AG08396 (cell line): ENCODE measurements at regions not wholly inside any gene's neighbourhood (a gene's known extent, or its start where the extent isn't known, plus 50 kb on each side); places are given as distances from the start of the nearest gene placed in this dataset.

Source experiments
- DNase-seq: peaks from one replicate; pipeline ENCODE4 v3.0.0; 2012; ENCODE audit warnings: low spot score, mixed read lengths

DNA sequence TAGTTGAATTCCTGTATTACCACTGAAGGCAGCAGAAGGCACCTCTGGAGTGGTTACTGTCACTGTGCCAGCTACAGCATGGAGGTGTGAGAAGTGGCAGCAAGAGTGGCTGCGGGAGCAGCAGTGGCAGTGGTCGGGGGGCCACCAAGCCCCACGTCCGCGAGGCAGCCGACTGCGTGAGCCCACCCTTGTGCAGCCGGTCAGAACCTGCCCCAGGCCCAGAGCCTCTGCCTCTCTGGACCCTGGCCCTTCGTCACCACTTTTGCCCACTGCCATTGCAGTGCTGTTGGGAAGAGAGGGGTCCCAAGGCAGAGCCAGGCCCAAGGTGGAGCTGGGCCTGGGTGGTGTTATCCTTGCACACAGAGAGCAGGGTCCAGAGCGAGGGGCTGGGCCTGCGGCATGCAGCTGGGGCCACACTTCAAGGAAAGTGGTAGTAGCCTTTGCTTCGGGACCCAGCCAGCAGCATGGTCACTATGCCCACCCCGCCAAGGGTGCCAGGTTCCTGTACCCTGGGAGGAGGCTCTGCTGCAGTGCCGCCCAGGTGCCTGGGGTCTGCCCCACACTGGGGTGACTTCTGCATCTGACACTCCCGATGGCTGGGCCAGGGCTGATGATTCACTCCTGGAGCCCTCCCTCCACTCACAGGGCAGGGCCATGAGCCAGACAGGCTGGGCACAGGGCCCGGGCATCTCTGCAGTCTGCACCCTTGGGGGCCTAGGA, 450.1 kb upstream of the LRATD1 start:
- no peak for DNase-seq

DNA sequence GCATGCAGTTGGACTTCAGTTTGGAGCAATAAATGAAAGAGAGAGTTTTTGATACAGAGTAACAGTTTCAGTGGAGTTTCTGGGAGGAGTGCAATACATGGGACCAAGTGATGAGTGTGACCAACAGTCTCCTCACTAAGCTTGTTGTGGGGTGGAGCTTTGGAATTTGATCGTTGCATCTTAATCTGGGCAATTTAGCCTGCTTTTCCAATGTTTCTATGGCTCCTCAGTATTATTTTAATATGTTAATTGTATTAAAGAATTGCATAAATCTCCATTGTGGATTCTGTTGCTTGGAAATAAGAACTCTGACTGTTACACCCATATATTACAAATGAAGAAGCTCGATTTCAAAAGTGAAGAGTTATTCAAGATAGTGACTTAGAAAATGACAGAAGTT, 446.6 kb upstream of the LRATD1 start:
- DNase-seq: no peak

DNA sequence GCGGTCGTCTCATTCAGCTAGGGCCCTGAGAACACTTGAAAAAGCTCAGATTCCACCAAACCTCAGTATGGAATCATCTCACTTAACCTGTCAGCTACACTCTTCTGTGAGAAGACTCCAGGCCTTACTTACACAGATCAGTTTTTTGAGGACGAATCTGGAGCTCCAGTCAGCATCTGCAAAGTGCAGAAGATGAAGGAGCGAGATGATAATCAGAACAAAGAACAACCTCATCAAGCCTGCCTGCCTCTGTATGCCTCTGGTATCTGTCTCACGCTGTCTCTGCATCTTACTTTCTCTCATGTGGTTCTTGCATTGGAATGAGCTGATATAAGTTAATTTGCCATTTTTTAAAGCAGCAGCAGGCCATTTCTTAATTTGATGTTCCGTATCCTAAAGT, 444.1 kb upstream of the LRATD1 start:
- DNase-seq: no peak

DNA sequence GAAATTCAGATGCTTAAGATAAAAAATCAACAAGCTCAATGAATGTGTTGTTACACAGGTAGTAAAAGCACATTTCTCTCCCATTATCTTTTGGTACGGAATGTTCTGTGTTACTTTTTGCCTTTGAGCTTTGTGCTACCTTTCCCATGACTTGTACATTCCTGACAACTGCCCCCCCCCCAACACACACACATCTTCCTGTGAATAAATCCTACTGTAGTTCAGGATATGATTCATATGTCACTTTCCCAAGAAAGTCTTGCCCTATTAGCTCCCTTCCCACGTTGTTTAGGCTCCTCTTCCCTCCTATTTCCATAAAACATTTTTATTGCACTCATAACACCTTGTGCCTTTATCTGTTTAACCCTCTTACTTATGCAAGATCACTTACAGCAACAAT, 442.6 kb upstream of the LRATD1 start:
- no peak for DNase-seq

DNA sequence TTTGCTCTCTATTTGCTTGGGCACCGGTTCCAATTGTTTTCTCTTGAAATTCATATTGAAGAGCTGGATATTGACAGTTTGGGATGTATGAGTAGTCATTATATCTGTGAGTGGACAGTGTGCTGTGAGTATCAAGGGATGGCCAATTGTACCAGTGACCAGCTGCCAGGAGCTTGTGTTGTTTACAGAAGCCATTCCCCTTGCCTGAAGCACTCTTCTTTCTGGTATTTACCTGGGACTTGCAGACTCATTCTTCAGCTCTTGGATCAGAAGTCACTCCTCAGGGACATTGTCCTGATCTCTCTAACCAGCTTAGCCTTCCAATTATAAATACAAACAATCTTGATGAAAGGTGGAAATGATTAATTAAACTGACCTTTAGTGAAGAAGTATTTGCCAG, 438.3 kb upstream of the LRATD1 start:
- DNase-seq: no peak

DNA sequence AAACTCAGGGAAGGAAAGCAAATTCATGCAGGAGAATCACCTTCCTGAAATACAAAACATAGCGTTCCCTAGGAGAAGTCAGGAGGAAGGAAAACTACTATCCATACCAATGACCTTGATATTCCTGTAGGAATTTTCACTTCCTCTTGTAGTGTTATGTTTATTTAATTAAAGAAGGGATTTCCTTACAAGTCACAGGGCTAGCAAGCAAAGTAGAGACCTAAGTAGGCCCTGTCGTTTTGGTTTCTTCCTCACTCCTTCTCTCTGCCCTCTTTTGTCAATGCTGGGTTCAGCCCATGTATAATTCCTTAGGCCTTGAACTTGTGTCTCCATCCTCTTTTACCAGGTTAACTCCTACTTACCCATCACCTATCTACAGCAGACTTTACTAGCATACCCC, 435.2 kb upstream of the LRATD1 start:
- DNase-seq: no peak

DNA sequence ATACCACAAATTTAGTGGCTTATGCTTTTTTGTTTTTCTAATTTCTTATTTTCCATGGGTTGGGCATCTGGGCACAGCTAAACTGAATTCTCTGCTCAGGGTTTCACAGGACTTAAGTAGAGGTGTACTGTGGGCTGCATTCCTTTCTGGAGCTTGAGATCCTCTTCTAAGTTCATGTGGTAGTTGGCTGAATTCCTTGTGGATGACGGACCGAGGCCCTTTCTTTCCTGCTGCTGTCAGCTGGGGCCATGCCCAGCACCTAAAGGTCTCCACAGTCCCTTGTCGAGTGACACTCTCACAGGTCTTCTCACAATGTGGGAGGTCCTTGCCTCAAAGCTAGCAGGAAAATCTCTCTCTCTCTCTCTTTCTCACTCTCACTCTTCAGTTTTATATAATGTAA, 433.5 kb upstream of the LRATD1 start:
- DNase-seq: no peak

DNA sequence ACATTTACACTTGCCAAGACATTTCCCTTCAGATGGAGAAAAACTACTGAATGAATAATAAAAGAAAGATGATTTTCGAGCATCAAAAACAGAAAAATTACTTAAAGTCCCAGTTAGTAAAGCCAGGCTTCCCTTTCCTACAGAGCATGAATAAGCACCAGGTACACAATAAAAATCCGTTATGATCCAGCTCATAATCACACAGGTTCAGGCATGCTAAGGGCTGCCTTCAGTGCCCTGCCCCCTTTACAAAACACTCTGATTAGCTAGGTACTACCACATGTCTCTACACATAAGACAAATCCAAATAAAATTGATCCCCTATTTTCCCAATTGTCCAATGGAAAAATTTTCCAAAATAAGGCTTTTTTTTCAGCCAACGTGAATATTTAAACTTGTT, 413.2 kb upstream of the LRATD1 start:
- DNase-seq: no peak

DNA sequence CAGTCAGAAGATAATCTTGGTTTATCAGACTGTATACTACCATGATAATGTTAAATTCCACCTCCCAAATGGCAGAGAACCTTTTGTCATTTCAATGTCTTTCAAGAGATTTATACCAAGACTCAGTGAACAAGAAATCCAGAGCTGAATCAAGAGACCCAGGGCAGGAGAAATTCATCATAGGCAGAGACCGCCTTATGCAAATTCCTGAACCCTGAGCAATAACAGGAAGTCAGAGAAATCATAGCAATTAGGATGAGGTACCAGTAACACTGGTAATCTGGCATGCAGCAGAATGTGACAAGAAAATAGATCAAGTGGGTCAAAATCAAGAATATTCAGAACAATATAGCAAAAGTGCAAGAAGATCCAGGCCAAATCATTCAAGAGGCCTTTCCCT, 412.4 kb upstream of the LRATD1 start:
- DNase-seq: no peak

DNA sequence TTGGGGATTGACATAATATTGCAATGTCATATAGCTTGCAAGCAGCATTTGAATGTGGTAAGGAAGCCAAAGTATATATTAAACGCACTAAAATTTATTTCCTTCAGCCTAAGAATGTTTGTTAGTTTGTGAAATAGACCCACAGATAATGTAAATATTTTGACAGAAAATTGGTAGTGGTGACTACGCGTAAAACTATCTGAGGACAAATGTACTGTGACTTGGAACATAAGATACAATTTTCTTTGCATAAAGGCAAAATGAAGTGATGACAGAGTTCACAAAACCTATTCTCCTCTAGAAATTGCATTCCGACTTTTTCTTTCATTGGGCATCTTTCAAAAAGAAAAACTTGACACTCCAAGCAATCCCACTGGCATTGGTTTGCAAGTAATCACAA, 411.1 kb upstream of the LRATD1 start:
- no peak for DNase-seq

DNA sequence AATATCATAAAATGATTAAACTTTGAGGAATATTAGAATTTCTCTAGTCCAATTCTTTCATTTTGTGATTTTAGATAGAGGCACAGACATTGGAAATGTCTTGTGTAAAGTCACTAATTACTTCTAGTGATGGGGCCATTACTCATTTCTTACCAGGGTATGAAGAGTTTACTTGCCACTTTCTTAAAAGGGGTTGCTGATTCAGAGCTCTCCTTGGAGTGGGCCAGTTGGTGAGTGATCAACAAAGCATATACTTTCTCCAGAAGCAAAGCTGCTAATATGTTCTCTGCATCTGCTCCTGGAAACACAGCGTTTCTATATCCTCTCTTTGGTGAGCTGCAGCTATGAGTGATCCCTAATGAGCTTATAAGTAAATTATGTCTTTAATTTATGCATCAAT, 408.9 kb upstream of the LRATD1 start:
- no peak for DNase-seq

DNA sequence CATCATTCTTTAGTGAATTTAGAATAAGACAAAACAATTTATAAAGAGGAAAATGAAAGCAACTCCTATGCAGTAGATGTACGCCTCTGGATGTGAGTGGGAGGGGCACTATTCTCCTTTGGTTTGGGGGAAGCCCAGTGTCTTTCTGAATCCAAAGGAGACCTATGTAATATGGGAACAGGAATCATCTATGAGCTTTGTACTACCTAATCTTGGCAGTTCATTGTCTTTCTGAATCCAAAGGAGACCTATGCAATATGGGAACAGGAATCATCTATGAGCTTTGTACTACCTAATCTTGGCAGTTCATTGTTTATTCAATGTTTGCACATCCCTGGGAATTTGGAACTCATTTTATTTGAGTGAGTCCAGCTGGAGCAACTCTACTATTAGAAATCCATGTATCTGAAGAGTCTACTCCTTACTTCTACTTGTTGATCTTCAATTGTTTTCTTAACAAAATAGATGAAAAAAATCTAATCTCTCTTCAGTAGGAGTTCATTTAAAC, 401.1 kb upstream of the LRATD1 start:
- DNase-seq: no peak

DNA sequence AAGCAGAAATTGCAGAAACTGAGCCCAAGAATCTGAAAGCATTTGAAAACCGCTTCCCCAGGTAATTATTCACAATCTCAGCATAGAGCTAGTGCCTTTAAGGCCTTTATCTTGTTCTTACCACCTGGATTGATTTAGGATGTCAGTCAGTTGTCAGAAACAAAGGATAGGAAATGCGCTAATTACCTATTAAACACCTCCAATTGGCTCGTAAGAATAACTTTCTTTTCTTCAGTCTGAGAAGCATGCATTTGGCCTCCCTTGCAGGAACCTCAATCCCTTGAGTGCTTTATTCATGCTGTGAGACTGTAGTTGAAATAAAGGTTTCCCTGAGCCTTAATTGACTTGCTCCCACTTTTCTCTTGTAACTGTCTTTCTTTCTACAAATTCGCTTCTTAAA, 400.3 kb upstream of the LRATD1 start:
- no peak for DNase-seq

DNA sequence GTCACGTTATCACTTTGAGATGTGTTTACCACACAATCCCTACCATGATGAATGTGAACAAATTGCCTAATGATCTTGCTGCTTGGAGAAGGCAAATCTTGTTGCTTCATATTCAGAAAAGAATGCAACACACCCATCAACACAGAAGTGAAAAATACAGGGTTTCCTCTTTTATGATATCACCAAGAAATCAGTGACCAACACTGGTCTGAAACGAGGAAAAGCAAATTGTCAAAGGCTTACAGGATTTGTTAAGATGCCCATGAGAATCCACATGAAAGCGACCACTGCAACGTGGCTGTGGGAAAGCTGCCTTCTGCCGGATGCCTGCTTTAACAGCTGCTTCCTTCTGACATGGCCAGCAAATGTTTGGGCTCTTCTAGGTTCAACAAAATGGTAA, 397.6 kb upstream of the LRATD1 start:
- no peak for DNase-seq

DNA sequence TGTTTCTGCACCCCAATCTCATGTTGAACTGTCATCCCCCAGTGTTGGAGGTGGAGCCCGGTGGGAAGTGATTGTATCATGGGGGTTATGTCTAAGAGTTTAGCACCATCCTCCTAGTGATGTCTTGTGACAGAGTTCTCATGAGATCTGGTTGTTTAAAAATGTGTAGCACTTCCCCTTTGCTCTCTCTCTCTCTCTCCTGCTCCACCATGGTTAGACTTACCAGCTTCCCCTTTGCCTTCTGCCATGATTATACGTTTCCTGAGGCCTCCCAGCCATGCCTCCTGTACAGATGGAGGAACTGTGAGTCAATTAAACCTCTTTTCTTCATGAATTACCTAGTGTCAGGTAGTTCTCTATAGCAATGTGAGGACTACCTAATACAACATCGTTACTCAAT, 396.9 kb upstream of the LRATD1 start:
- no peak for DNase-seq

DNA sequence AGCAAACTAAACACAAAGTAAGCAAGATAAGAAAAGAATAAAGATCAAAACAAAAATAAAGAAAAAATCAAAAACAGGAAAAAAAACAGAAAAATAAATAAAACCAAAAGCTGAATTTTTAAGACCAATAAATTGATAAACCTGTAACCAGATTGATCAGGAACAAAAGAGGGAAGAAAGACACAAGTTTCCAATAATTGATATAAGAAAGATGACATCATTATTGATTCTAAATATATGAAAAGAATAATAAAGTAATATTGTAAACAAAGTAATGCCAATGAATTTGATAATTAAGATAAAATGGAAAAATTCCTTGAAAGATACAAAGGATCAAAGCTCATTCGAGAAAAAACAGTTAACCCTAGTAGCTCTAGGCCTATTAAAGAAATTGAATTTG, 394.6 kb upstream of the LRATD1 start:
- no peak for DNase-seq

DNA sequence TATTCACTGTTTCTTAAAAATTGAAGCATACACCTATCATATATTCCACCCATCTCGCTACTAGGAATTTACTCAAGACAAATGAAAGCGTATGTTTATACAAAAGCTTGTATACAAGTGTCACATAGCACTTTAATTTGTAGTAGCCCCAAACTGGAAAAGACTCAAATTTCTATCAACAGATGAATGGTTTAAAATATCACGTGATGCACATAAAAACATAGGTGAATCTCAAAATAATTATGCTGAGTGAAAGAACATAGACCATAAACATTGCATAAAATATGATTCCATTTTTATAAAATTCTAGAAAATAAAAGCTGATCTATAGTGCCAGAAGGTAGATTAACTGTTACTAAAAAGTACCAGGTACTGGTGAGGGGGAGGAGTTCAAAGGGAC, 392.9 kb upstream of the LRATD1 start:
- DNase-seq: no peak

DNA sequence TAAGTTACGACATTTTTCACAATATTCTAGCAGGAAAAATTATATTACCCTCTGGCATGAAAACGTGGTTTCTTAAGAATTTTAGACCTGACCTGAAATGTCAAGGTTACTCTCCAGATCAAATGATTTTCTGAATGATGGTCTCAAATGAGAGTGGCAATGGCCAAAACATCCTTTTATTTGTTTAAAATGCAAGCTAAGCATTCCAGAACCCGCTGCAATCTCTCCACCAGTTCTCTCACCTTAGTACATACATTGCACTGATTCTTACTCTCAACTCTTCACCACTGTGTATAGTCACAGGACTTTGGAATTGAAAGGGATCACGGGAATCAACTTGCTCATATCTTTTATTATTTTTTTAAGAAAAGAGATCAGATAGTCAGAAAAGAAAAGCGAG, 391.6 kb upstream of the LRATD1 start:
- DNase-seq: no peak

DNA sequence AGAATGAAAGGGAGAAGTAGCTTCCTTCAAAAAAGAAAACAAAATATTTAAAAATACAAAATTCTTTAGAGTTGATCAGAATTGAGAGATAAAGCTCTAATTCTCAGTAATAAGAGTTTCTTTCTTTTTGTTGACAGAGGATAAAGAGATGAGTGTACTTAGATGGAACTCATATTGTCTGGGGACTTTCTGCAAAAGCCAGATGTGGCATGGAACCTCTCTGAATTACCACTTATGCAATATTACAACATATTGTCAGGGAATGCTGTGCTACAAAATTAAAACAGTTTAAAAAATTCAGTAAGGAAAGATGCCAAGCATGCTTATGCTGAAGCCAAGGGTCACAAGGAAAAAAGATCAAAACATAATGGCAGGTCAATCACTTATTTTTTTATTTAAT, 386.6 kb upstream of the LRATD1 start:
- DNase-seq: no peak

DNA sequence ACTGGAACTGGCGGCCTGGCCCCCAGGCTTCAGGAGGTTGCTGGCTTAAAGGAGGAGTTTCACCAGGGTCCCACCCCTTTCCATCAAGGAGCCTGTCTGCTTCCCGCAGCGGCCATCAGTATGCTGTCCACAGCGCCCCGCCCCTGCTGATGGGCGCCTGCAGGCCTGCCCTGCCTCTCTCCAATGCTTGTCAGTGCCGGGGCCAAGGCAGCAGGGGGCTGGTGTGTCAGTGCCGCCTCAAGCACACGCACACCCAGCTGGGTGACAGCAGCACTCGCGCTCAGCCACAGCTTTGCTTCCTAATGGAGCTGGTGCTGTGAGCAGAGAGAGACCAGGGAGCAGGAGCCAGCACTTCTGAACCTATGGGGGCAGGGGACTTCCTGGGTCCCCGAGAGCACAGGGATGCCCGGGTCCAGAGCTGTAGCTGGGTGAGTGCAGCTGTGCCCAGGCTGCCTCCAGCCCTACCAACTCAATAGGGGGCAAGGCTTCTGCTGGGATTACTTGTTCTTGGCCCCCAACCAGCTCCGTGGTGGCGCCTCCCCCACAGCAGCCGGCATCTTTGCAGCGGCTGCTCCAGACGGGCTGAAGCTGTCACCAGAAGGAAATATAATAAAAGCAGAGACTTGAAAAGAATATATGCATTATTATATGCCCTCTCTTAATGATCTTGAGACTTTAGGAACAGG, 377.2 kb upstream of the LRATD1 start:
- no peak for DNase-seq

DNA sequence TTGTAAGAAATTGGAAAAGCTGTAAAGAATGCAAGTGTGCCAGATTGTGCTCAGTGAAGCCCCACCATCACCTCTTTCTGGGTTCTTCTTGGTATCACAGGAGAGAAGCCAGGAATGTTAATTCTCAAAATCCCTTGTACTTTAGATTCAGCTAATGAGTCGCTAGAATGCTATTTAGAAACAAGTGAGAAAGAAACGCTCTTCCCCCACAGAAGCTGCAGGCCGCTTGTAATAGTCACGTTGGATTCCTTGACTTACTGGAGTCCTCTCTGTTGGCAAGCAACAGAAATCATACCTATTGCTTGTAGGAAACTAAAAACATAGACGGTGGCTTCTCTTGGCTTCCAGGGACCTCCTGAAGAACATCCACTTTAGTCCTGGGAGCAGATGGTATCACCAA, 375.6 kb upstream of the LRATD1 start:
- DNase-seq: no peak

DNA sequence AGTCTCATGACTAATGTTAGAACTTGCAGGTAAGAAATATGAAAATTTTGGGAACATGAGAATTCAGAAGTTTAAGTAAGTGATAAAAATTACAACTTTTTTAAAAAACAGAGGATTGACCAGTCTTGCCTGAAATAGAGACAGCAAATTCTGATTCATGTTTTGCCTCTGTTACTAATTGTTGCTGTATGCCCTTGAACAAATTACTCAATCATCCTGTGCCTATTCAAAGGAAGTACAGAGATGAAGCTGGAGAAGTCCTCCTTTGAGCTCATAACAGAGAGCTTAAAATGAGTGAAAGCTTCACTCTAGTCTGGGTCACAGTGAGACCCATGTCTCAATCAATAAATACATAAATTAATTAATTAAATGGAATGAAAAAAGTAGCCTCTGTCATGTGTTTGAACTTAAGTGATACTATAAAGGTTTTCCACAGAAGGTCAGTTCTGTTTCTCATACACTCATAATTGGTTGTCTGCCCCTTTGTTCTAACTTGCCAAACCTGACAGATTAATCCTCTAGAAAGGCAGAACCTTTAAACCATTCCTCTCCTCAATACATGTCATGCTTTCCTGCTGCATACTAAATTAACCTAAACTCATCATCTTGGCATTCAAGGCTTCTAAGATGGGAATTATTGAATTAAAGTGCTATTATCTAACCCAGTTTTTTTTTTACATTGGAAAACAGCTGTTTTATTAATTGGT, 374.6 kb upstream of the LRATD1 start:
- DNase-seq: no peak

DNA sequence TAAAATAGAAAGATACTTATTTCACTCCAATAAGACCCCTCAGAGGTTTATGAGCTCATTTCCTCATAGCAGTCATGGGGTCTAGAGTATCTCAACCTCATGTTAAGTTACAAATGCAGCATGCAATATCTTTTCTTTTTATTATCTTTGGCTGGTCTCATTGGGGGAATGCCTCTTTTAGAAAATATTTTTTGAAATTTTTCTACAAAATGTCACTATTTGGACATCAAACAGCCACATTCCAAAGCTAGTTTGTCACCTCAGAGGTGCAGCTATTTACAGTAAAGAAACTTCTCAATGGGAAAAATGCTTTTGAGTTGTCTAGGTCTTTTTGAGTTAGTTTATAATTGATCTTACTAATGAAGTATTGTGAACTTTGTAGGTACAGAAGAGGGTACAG, 370.7 kb upstream of the LRATD1 start:
- no peak for DNase-seq
